ENCODE measurements at regions not wholly inside any gene's neighbourhood (a gene's known extent, or its start where the extent isn't known, plus 50 kb on each side); places are given as distances from the start of the nearest gene placed in this dataset.

- Mint-ChIP-seq H3K27me3 (no peaks in the 10 kb centered on the region), H3K9me3 (no peaks in the 10 kb centered on the region), H3K4me3 (no peak overlapping the region), H3K27ac (no peak overlapping the region), H3K4me1 (ENCODE audit: low read depth) (no peaks in the 10 kb centered on the region), H3K36me3 (ENCODE audit: low read depth) (no peaks in the 10 kb centered on the region)
- H3K27ac ChIP-seq (ENCODE audit: low read depth in 1 of 2, low read length in 2 of 2), result no peak overlapping the region
- intact Hi-C loops (cut with DNase I, micrococcal nuclease), result no loop called here
- H3K36me3 ChIP-seq (ENCODE audit: insufficient read depth, low read length), result no peaks in the 10 kb centered on the region
- no peaks in the 10 kb centered on the region for H3K27me3 ChIP-seq (ENCODE audit: control insufficient read depth in 1 of 2, insufficient read depth in 2 of 2, low read length in 2 of 2)
- TF ChIP-seq CTCF (IDR thresholded peaks at IDR 0.05), result no peak
- ATAC-seq (ENCODE audit: poor library complexity) (no peak), DNase-seq (no peak)
- no peak overlapping the region for H3K4me3 ChIP-seq (ENCODE audit: low read length)
- no peaks in the 10 kb centered on the region for H3K4me1 ChIP-seq (ENCODE audit: insufficient read depth, low read length)
- H3K9me3 ChIP-seq (ENCODE audit: control insufficient read depth in 1 of 2, insufficient read depth in 1 of 2, low read length in 2 of 2), result no peaks in the 10 kb centered on the region
- ChIA-PET CTCF (no interaction called here), POLR2A (no interaction called here)
These were observed 295.7 kb upstream of the TMCO5A start for GRCh38 chr15:37638691-37639090.

DNA sequence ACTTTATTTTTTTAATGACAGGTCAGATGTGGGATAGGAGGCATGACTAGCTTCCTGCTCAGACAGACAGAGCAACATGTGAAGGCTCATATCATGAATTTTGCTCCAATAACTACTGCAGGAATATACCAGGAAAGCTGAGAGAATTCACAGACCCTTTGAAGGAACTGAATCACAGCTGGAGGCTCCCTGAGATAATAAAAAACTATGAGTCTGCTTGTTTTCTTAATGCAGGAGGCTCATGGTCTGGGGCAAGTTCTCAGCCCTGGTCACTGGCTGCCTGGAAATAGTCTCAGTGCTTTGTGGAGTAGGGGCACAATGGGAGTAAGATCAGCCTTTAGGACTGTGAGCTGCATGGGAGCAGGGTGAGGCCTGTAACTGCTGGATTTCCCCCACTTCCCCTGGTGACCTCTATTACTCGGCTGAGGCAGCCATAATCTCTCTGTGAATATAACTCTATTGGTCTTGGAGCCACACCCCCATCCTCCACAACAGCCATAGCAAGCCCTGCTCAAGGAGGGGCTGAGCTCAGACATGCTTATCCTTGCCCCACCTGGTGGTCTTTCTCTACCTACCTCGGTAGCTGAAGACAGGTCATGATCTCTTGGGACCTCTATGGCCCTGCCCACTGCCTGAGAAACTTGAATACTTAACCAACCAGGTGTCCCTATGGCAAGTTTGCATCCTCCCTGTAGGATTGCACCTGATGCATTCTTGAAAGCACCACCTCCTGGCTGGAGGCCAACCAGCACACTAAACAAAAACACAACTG, 281.6 kb upstream of the TMCO5A start:
- Mint-ChIP-seq H3K27me3 (no peaks in the 10 kb centered on the region), H3K4me3 (no peak overlapping the region), H3K4me1 (ENCODE audit: low read depth) (no peaks in the 10 kb centered on the region), H3K36me3 (ENCODE audit: low read depth) (no peaks in the 10 kb centered on the region), H3K9me3 (peaks cover 17% of the 10 kb centered on the region), H3K27ac (no peak overlapping the region)
- no peak for TF ChIP-seq CTCF (IDR thresholded peaks at IDR 0.05)
- Histone ChIP-seq H3K9me3 (ENCODE audit: control insufficient read depth in 1 of 2, insufficient read depth in 1 of 2, low read length in 2 of 2) (no peaks in the 10 kb centered on the region), H3K4me3 (ENCODE audit: low read length) (no peak overlapping the region), H3K27me3 (ENCODE audit: control insufficient read depth in 1 of 2, insufficient read depth in 2 of 2, low read length in 2 of 2) (no peaks in the 10 kb centered on the region), H3K4me1 (ENCODE audit: insufficient read depth, low read length) (no peaks in the 10 kb centered on the region), H3K27ac (ENCODE audit: low read depth in 1 of 2, low read length in 2 of 2) (no peak overlapping the region), H3K36me3 (ENCODE audit: insufficient read depth, low read length) (no peaks in the 10 kb centered on the region)
- intact Hi-C loops (cut with DNase I, micrococcal nuclease), result no loop called here
- DNase-seq, result no peak
- ChIA-PET CTCF (no interaction called here), POLR2A (no interaction called here)
- ATAC-seq (ENCODE audit: poor library complexity), result no peak

DNA sequence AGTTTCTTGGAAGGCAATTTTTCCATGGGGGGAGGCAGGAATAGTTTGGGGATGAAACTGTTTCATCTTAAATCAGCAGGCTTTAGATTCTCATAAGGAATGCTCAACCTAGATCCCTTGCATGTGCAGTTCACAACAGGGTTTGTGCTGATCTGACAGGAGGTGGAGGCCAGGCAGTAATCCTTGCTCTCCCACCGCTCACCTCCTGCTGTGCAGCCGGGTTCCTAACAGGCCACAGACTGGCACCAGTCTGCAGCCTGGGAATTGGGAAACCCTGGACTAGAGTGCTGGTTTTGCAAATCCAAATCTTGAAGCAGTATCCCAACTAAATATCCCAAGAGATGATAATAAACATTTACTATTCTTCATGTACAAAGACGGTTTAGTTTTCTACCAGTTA, 256.3 kb upstream of the TMCO5A start:
- ChIA-PET POLR2A (no interaction called here), CTCF (no interaction called here)
- H3K4me1 ChIP-seq (ENCODE audit: insufficient read depth, low read length), result no peaks in the 10 kb centered on the region
- Mint-ChIP-seq H3K9me3 (no peaks in the 10 kb centered on the region), H3K27me3 (no peaks in the 10 kb centered on the region), H3K4me3 (no peak overlapping the region), H3K4me1 (ENCODE audit: low read depth) (no peaks in the 10 kb centered on the region), H3K36me3 (ENCODE audit: low read depth) (no peaks in the 10 kb centered on the region), H3K27ac (no peak overlapping the region)
- no peaks in the 10 kb centered on the region for H3K36me3 ChIP-seq (ENCODE audit: insufficient read depth, low read length)
- H3K4me3 ChIP-seq (ENCODE audit: low read length), result no peak overlapping the region
- H3K27me3 ChIP-seq (ENCODE audit: control insufficient read depth in 1 of 2, insufficient read depth in 2 of 2, low read length in 2 of 2), result no peaks in the 10 kb centered on the region
- no peaks in the 10 kb centered on the region for H3K9me3 ChIP-seq (ENCODE audit: control insufficient read depth in 1 of 2, insufficient read depth in 1 of 2, low read length in 2 of 2)
- intact Hi-C loops (cut with DNase I, micrococcal nuclease), result no loop called here
- no peak for TF ChIP-seq CTCF (IDR thresholded peaks at IDR 0.05)
- DNase-seq (no peak), ATAC-seq (ENCODE audit: poor library complexity) (no peak)
- H3K27ac ChIP-seq (ENCODE audit: low read depth in 1 of 2, low read length in 2 of 2), result no peak overlapping the region
